Adipocyte (in vitro differentiated cells): ENCODE measurements at regions not wholly inside any gene's neighbourhood (a gene's known extent, or its start where the extent isn't known, plus 50 kb on each side); places are given as distances from the start of the nearest gene placed in this dataset.

Source experiments
- DNase-seq: peaks from one replicate; pipeline ENCODE4 v3.0.0-alpha.2; 2015; ENCODE audit warnings: low read depth
- H3K27me3 ChIP-seq: replicated peaks from 2 replicates; pipeline ENCODE4 v1.7.0; 2013; ENCODE audit warnings: mild to moderate bottlenecking, low read length, moderate library complexity; ENCODE audit not compliant: control insufficient read depth, insufficient read depth
- H3K36me3 ChIP-seq: 2 replicates; pipeline ENCODE4 v1.7.0; 2013; ENCODE audit warnings: low read length, mild to moderate bottlenecking, moderate library complexity; ENCODE audit not compliant: control insufficient read depth, insufficient read depth, severe bottlenecking
- H3K4me1 ChIP-seq: 2 replicates; pipeline ENCODE4 v1.7.0; 2013; ENCODE audit warnings: mild to moderate bottlenecking, low read length, moderate library complexity; ENCODE audit not compliant: control insufficient read depth, insufficient read depth
- H3K4me3 ChIP-seq: 2 replicates; pipeline ENCODE4 v1.7.0; 2013; ENCODE audit warnings: mild to moderate bottlenecking, low read length, moderate library complexity
- H3K9ac ChIP-seq: 2 replicates; pipeline ENCODE4 v1.7.0; 2013; ENCODE audit warnings: mild to moderate bottlenecking, low read length, moderate library complexity
- H3K9me3 ChIP-seq: 2 replicates; pipeline ENCODE4 v1.7.0; 2013; ENCODE audit warnings: mild to moderate bottlenecking, low read length, moderate library complexity; ENCODE audit not compliant: control insufficient read depth

DNA sequence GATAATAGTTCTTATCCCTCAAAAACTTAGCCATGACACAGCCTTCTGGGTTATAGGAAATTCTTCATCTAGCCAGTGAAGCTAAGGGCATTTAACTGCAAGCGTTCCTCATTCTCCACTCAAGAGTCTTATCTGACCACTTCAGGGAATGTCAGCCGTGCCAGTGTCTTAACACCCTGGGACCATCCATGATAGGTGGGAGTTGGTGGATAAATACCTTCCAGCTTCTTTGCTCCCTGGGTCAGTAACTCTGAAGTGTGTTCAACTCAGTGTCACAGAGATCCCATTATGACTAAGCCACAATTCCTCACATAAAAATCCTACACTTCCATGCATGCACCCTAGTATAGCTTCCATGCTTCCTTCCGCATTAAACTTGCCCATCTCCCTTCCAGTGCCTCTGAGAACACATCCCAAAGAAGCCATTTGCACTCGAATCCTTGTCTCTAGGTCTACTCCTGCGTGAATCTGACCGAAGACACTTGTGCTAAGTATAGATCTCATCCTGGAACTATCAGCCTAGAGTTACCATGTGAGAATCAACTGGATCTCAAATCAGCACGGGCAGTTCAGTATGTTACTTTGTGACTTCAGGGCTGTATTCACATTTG lies 264.3 kb upstream of the MAF start:
- H3K9ac ChIP-seq, result no peak overlapping the region
- H3K4me1 ChIP-seq, result peaks cover 2% of the 10 kb centered on the region
- peaks cover 38% of the 10 kb centered on the region for H3K27me3 ChIP-seq
- H3K4me3 ChIP-seq, result no peak overlapping the region
- DNase-seq, result no peak
- no peaks in the 10 kb centered on the region for H3K9me3 ChIP-seq
- H3K36me3 ChIP-seq, result no peaks in the 10 kb centered on the region

DNA sequence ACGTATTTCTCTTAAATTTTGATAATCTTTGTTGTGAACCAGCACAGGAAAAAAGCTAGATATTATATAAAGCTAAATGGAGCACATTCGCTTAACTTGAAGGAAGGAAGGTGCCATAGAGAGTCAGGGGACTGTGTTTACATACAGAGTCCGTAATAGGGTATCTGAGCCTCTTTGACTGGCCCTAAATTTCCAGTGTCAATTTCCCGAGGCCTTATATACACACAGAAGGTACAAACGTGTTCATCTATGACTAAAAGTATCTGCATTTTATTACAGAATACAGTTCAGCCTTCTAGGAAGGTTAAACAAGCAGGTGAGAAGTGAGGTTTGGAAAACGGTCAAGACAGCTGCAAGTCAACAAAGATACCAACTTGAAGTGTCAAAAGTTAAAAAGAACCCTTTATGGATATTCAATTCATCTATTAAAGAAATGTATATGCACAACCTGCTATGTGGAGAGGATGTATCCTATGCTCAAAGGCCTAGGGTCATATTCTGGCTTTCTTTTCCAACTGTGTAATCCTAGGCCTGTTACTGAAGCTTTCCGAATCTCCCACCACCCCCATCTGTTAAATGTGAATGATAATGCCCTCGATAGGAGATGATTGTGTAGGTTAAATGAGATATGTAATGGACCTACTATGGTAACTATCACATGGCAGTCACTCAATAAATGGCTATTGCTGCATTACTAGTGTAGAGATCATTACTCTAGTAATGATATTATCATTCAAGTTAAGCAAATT lies 263.7 kb upstream of the MAF start:
- Histone ChIP-seq H3K4me3 (no peak overlapping the region), H3K36me3 (no peaks in the 10 kb centered on the region), H3K9me3 (no peaks in the 10 kb centered on the region), H3K4me1 (peaks cover 8% of the 10 kb centered on the region), H3K27me3 (peaks cover 38% of the 10 kb centered on the region), H3K9ac (no peak overlapping the region)
- DNase-seq, result no peak

DNA sequence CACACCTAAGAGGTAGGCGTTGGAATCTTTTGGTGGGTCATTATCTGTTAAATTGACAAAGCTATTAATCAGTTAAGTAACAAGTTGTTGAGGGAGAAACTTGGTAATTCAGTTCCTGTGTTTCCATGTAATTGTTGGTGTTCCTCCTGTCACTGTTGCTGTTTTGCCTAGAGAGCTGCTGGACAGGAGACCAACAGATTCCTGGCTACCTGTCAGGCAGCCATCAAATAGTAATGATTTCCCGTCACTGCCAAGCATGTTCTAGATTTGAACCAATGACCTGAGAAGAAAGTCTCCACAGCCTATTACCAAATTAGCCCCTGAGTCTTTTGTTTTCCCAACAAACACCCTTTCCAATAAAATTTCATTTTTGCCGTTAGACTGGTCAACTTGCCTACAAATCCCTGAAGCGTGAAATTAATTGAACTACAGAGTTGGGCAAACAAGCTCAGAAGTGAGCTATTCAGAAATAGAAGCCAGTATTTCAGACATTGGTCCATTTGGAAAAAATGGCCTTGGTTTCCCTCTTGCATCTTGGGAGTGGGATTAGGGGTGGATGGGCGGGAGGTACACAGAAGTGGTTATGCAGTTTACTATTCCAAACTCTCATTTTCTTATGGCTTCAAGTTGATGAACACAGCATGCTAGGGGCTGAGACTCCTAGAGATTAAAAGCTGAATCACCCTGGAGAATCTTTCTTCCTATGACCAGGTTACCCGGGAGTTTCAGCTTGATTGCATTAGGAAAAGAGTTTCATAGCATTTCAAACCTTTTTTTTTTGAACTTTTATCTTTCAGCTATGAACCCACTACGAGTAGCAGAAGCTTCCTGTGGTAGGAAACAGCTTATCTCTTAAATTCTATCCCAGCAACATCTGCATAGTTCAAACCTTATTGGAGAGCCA lies 262.8 kb upstream of the MAF start:
- Histone ChIP-seq H3K4me1 (peaks cover 10% of the 10 kb centered on the region), H3K9ac (no peak overlapping the region), H3K4me3 (no peak overlapping the region), H3K36me3 (no peaks in the 10 kb centered on the region), H3K27me3 (peaks cover 38% of the 10 kb centered on the region), H3K9me3 (no peaks in the 10 kb centered on the region)
- no peak for DNase-seq

DNA sequence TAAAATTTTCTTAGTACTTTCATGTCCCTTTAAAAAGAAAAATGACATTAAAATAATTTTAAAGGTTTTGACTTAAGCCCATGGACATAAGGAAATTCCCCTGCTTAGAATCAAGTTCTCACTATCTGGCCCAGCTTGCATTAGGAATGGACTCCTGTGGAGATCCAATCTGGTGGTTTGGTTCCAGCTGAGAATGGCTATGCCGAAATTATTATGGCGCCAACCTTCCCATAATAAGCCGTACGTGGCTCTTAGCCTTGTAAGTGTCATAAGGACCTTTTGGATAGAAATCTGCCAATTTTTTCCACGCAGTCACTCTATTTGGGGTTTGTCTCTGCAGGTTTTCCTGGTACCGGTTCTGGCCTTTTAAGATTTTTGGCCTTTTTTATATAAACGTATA lies 262.1 kb upstream of the MAF start:
- DNase-seq, result no peak
- Histone ChIP-seq H3K36me3 (no peaks in the 10 kb centered on the region), H3K4me1 (peaks cover 10% of the 10 kb centered on the region), H3K9ac (no peak overlapping the region), H3K27me3 (peaks cover 35% of the 10 kb centered on the region), H3K9me3 (no peaks in the 10 kb centered on the region), H3K4me3 (no peak overlapping the region)

DNA sequence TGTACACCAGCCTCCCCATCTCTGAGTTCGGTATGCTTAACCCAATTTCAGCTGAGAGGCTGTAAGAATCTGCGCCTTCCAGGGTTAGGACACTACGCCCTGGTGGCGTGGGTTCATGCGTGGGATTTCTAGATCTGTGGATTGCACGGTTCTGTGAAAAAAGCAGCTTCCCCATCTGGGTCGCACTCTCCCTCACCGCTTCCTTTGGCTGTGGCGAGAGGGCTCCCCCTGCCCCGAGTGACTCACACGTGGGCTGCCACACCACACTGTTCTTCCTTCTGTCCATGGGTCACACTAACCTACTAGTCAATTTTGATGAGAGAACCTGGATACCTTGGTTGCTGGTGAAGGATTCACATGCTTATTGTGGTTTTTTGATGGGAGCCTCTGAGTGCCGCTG lies 256.0 kb upstream of the MAF start:
- Histone ChIP-seq H3K4me3 (no peak overlapping the region), H3K36me3 (no peaks in the 10 kb centered on the region), H3K27me3 (peaks cover 7% of the 10 kb centered on the region), H3K9me3 (peaks cover 30% of the 10 kb centered on the region), H3K9ac (no peak overlapping the region), H3K4me1 (peaks cover 10% of the 10 kb centered on the region)
- no peak for DNase-seq

DNA sequence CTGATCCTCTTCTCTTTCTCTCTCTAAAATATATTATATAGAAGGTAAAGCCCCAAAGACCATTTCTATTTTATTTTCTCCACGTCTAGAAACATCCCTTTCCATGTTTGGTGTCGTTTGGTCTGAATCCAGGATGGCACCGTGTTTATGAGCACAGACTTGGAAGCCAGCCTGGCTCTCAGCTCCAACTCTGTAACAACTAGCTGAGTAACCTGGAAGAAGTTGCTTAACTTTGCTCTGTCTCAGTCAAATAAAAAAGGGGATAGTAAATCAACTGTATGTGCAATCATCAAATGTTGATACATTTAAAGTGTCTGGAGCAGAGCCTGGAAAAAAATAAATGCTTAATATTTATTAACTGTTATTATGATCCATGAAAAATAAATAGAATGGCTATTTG lies 249.8 kb upstream of the MAF start:
- DNase-seq, result no peak
- peaks cover 16% of the 10 kb centered on the region for H3K9me3 ChIP-seq
- H3K4me1 ChIP-seq, result peaks cover 6% of the 10 kb centered on the region
- H3K9ac ChIP-seq, result no peak overlapping the region
- no peak overlapping the region for H3K4me3 ChIP-seq
- H3K27me3 ChIP-seq, result peaks cover 3% of the 10 kb centered on the region
- no peaks in the 10 kb centered on the region for H3K36me3 ChIP-seq

DNA sequence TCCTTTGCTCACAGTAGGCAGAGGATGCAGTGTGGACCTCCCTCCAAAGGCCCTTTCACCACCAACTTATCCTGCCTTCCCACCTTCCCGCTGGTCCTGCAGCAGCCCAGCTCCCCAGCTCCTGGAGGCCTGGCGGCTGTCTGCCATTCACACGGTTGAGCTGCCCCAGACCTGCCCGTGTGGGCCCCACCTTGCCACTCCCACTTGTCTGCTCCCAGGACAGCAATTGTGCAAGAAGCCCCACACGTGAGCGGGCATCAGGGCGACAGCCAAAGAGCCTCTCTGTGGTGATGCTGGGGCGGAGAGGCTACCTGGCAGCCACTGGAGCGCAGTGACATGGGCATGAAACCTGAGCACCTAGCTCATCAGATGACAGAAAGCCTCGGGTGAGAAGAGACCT lies 248.6 kb upstream of the MAF start:
- peaks cover 6% of the 10 kb centered on the region for H3K9me3 ChIP-seq
- H3K27me3 ChIP-seq, result peaks cover 7% of the 10 kb centered on the region
- no peak overlapping the region for H3K9ac ChIP-seq
- no peaks in the 10 kb centered on the region for H3K36me3 ChIP-seq
- H3K4me3 ChIP-seq, result no peak overlapping the region
- no peak for DNase-seq
- H3K4me1 ChIP-seq, result peaks cover 6% of the 10 kb centered on the region

DNA sequence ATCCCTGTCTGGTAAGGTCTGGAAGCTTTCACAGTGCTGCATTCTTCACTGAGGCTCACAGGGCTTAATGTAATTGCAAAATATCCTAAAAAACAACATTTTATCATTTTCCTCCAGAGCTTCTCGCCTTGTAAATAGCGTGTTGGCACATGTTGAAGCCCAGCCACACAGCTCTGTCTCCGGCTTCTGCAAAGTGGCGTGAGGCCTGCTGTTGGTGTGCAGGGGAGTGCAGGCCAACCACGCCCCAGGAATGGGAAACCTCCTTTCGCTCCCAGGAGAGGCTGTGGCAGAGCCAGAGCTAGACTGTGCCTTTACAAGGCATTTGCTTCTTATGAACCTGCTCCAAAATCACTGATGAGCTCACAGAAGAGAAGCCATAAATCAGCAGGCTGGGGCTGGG lies 248.2 kb upstream of the MAF start:
- Histone ChIP-seq H3K36me3 (no peaks in the 10 kb centered on the region), H3K4me1 (peaks cover 6% of the 10 kb centered on the region), H3K9ac (no peak overlapping the region), H3K27me3 (peaks cover 7% of the 10 kb centered on the region), H3K9me3 (peaks cover 6% of the 10 kb centered on the region), H3K4me3 (no peak overlapping the region)
- DNase-seq, result no peak

DNA sequence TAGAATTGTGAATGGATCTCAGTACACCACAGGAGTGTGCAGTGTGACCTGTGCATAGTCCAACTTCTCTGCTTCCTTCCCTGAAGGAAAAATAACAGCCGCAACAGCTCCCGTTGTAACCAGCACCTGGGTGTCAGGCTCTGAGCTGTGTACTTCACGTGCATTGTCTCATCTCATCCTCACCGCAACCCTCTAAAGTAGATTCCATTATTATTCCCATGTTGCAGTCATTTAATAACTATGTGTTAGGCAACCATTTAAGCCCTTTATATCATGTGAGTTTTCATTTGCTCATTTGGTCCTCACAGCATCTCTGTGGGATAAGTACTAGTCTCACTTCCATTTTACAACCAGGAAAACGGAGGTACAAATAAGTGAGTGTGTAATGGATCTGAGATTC lies 247.0 kb upstream of the MAF start:
- Histone ChIP-seq H3K36me3 (no peaks in the 10 kb centered on the region), H3K4me1 (peaks cover 6% of the 10 kb centered on the region), H3K9ac (no peak overlapping the region), H3K27me3 (peaks cover 7% of the 10 kb centered on the region), H3K4me3 (no peak overlapping the region), H3K9me3 (no peaks in the 10 kb centered on the region)
- no peak for DNase-seq

DNA sequence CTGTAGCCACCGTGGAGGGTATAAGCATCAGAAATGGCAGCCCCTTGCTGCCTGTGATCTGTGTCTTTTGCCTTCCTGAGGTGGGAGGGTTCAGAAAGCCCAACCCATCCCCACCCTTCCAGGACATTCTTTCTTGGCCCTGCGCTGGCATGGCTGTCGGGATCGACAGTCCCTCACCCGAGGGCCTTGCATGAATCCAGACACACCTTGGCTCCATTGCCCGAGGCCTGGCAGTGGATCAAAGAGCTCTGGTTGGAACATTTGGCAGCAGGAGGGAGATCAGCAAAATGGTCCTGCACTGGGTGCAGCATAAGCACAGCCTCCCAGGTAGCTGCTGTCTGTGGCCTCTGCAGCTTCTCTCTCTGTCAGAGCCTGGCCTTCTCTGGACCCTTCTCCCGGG lies 246.6 kb upstream of the MAF start:
- no peak for DNase-seq
- no peaks in the 10 kb centered on the region for H3K36me3 ChIP-seq
- H3K9ac ChIP-seq, result no peak overlapping the region
- no peaks in the 10 kb centered on the region for H3K9me3 ChIP-seq
- peaks cover 6% of the 10 kb centered on the region for H3K4me1 ChIP-seq
- H3K27me3 ChIP-seq, result peaks cover 7% of the 10 kb centered on the region
- no peak overlapping the region for H3K4me3 ChIP-seq

DNA sequence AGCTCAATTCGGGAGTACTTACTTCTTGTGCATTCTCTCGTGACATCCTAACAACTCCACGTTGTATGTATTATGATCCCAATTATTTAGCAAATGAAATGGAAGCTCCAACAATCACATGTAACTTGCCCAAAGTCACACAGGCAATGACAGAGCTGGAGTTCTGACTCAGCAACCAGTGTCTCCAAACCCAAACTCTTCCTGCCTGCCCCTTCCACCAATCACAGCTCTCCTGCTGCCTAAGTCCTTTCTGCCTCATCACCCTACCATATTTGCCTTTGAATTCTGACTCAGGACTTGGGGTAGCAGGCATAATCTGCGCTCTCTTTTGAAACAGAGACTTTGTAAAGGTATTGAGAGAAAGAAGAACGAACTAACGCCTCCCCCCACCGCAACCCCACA lies 245.2 kb upstream of the MAF start:
- peaks cover 7% of the 10 kb centered on the region for H3K27me3 ChIP-seq
- DNase-seq, result no peak
- H3K4me1 ChIP-seq, result peaks cover 3% of the 10 kb centered on the region
- no peak overlapping the region for H3K4me3 ChIP-seq
- H3K36me3 ChIP-seq, result no peaks in the 10 kb centered on the region
- no peak overlapping the region for H3K9ac ChIP-seq
- no peaks in the 10 kb centered on the region for H3K9me3 ChIP-seq
